Nephron progenitor cell (in vitro differentiated cells): ENCODE measurements at regions not wholly inside any gene's neighbourhood (a gene's known extent, or its start where the extent isn't known, plus 50 kb on each side); places are given as distances from the start of the nearest gene placed in this dataset.

Source experiments
- DNase-seq: peaks from one replicate; pipeline ENCODE4 v3.0.0; 2021
- H3K27ac Mint-ChIP-seq: 2 replicates; pipeline ENCODE4 v1.8.0; 2021; ENCODE audit warnings: mild to moderate bottlenecking, moderate library complexity, mixed read lengths
- H3K27me3 Mint-ChIP-seq: 2 replicates; pipeline ENCODE4 v1.8.0; 2021; ENCODE audit warnings: mild to moderate bottlenecking, low read depth, mixed read lengths; ENCODE audit not compliant: poor library complexity
- H3K36me3 Mint-ChIP-seq: 2 replicates; pipeline ENCODE4 v1.8.0; 2021; ENCODE audit warnings: low read depth, mixed read lengths
- H3K4me1 Mint-ChIP-seq: 2 replicates; pipeline ENCODE4 v1.8.0; 2021; ENCODE audit warnings: mixed read lengths
- H3K4me3 Mint-ChIP-seq: 2 replicates; pipeline ENCODE4 v1.8.0; 2021; ENCODE audit warnings: mild to moderate bottlenecking, moderate library complexity, mixed read lengths
- H3K9me3 Mint-ChIP-seq: 2 replicates; pipeline ENCODE4 v1.8.0; 2021; ENCODE audit warnings: mild to moderate bottlenecking, moderate library complexity, mixed read lengths
- CTCF ChIP-seq: fragments of 200-600 bp; sonication (generic); IDR thresholded peaks from 2 replicates; pipeline ENCODE4 v1.5.0; 2021; ENCODE audit warnings: antibody characterized with exemption

DNA sequence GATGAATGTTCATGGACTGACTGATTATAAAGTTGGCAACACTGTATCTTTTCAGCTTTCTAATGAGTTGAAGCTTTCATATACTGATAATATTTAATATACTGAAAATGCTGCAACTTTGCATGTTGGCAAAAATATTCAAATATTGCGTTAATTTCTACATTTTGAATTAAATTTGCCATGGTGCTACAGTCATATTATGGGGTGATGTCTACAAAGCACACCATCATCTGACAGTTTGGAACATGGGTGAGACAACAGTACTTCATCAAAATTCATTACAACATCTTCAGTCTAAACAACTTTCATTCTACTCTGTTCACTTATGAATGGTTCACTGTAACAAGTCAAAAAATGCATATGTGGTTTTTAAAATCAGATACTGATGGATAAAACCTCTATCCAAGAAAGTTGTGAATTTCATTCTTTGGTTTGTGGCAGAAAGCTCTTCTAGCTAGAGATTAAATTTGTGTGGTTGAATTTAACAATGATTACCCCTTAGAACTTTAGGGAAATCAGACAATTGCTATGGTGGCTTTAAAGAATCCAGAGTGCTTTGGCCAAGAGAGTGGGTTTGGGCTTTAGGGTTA, 136.4 kb downstream of the TMEM26 start:
- Mint-ChIP-seq H3K4me3 (no peak overlapping the region), H3K27ac (no peak overlapping the region), H3K36me3 (no peaks in the 10 kb centered on the region), H3K4me1 (no peaks in the 10 kb centered on the region), H3K9me3 (no peaks in the 10 kb centered on the region), H3K27me3 (no peaks in the 10 kb centered on the region)
- TF ChIP-seq CTCF, result no peak
- DNase-seq, result no peak

- H3K4me3 Mint-ChIP-seq, result no peak overlapping the region
Measured at GRCh38 chr10:61314273-61314672, 138.9 kb downstream of the TMEM26 start.

DNA sequence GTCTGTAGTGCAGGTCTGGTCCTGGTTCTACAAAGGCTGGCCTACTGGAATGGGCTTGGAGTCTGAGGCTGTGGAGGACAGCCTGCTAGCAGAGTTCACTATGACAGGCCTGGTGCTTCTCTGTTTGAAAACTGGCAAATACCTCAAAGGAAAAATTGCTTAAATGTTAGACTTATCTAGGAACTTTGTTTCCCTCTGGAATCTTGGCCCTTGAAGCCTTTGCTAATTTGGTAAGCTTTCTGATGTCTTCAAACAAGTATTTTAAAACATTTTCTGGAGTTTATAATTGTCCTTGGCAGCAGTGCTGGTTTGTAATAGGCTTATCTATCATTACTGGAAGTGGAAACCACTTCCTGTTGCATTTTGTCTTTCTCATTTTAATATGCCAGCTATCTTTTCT, 139.7 kb downstream of the TMEM26 start:
- Mint-ChIP-seq H3K4me1 (no peaks in the 10 kb centered on the region), H3K27ac (no peak overlapping the region), H3K36me3 (no peaks in the 10 kb centered on the region), H3K9me3 (no peaks in the 10 kb centered on the region), H3K4me3 (no peak overlapping the region), H3K27me3 (no peaks in the 10 kb centered on the region)
- no peak for DNase-seq
- TF ChIP-seq CTCF, result no peak

More at GRCh38 chr10:61314273-61314672, 138.9 kb downstream of the TMEM26 start:
- no peak overlapping the region for H3K27ac Mint-ChIP-seq
- H3K27me3 Mint-ChIP-seq, result no peaks in the 10 kb centered on the region
- H3K36me3 Mint-ChIP-seq, result no peaks in the 10 kb centered on the region
- H3K4me1 Mint-ChIP-seq, result no peaks in the 10 kb centered on the region
- no peak for TF ChIP-seq CTCF
- H3K9me3 Mint-ChIP-seq, result no peaks in the 10 kb centered on the region
- no peak for DNase-seq

- Mint-ChIP-seq H3K4me3 (no peak overlapping the region), H3K4me1 (no peaks in the 10 kb centered on the region), H3K9me3 (no peaks in the 10 kb centered on the region), H3K36me3 (no peaks in the 10 kb centered on the region), H3K27ac (no peak overlapping the region), H3K27me3 (peaks cover 3% of the 10 kb centered on the region)
- no peak for TF ChIP-seq CTCF
- no peak for DNase-seq
Measured at GRCh38 chr10:61304746-61305145, 148.4 kb downstream of the TMEM26 start.

- Mint-ChIP-seq H3K27me3 (peaks cover 3% of the 10 kb centered on the region), H3K4me1 (no peaks in the 10 kb centered on the region), H3K9me3 (peaks cover 17% of the 10 kb centered on the region), H3K4me3 (no peak overlapping the region), H3K27ac (no peak overlapping the region), H3K36me3 (peaks cover 5% of the 10 kb centered on the region)
- DNase-seq, result no peak
- no peak for TF ChIP-seq CTCF
Measured at GRCh38 chr10:61302124-61302523, 151.1 kb downstream of the TMEM26 start.

DNA sequence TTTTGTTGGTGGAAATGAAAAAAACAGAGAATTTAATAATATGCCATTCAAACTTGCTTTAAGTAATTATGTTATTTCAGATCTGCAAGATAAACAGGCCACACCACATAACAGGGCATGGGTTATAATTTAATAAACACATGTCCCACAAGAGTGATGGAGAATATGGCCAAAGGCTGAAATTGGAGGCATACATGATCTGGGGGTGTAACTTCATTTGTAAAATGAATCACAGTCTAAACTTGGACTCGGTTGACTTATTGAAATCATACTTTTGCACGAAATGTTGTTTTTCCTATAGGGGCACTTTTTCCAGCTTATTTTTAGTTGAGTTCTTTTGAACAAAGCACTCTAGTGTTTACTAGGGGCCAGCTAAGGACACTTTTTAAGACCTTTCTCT, 151.6 kb downstream of the TMEM26 start:
- Mint-ChIP-seq H3K27me3 (peaks cover 3% of the 10 kb centered on the region), H3K4me3 (no peak overlapping the region), H3K9me3 (peaks cover 17% of the 10 kb centered on the region), H3K4me1 (no peaks in the 10 kb centered on the region), H3K36me3 (peaks cover 5% of the 10 kb centered on the region), H3K27ac (no peak overlapping the region)
- no peak for TF ChIP-seq CTCF
- no peak for DNase-seq
